Uterus (tissue), 2 donors: ENCODE measurements at regions not wholly inside any gene's neighbourhood (a gene's known extent, or its start where the extent isn't known, plus 50 kb on each side); places are given as distances from the start of the nearest gene placed in this dataset.

Experiments
- CTCF ChIP-seq, 4 experiments: fragments of 200-600 bp in 2 of 4; fragments of 450-650 bp in 2 of 4; sonication (generic) in 2 of 4; IDR thresholded peaks; one replicate each; pipeline ENCODE4 v1.5.1; 2016 to 2019; ENCODE audit warnings: antibody characterized with exemption in 4 of 4, mild to moderate bottlenecking in 2 of 4, moderate library complexity in 1 of 4
- POLR2A ChIP-seq, 2 donors: fragments of 450-650 bp; IDR thresholded peaks; one replicate each; pipeline ENCODE4 v1.6.1; 2016; ENCODE audit warnings: antibody characterized with exemption in 2 of 2, mild to moderate bottlenecking in 1 of 2, moderate library complexity in 1 of 2

GRCh38 chr5:144831650-144832049 lies 661.0 kb downstream of the KCTD16 start:
- TF ChIP-seq CTCF (IDR thresholded peaks at IDR 0.05): no peak
- no peak for TF ChIP-seq POLR2A (IDR thresholded peaks at IDR 0.05)
